Heart left ventricle (tissue), 13 donors: ENCODE measurements at regions not wholly inside any gene's neighbourhood (a gene's known extent, or its start where the extent isn't known, plus 50 kb on each side); places are given as distances from the start of the nearest gene placed in this dataset.

ENCODE experiments used
- CTCF ChIP-seq, 12 donors: fragments of 200-600 bp; sonication (generic) in 4 of 12; IDR thresholded peaks; one replicate each; pipeline versions ENCODE4 v1.5.0 to v1.8.0; 2018 to 2022; ENCODE audit warnings: antibody characterized with exemption in 12 of 12, mild to moderate bottlenecking in 5 of 12
- POLR2A ChIP-seq, 2 donors: fragments of 450-650 bp; IDR thresholded peaks; one replicate each; pipeline ENCODE4 v1.6.1; 2017; ENCODE audit warnings: antibody characterized with exemption in 2 of 2, mild to moderate bottlenecking in 2 of 2, moderate library complexity in 2 of 2
- donor health status: ischemic (EF 13 %, LVEDD 7.1; RV severe dilation, severe dysfunction).
- donor health status: DM: no; HTN: yes; CAD: no.
- donor health status: DM: no; HTN: no; CAD: no.
- donor health status: ischemic (EF 25% LVEDD 6.9; RV normal size, moderate dysfunction).
- donor health status: ischemic (EF 25% LVEDD 5.7; RV mildly dilated, moderate dysfunction).
- donor health status: ischemic (EF 35%, LVEDD 5.7; RV mildly dilated, moderate dysfunction).
- donor health status: nonischemic (EF 11% LVEDD 7.7; RV severe dilation, severe dysfunction).
- donor health status: DM: yes; HTN: yes; CAD: no.
- donor health status: PGD.
- donor health status: ischemic (EF 29% LVEDD 5.4; RV normal size, mild dysfunction).
- donor health status: nonischemic (EF 23%, LVEDD 6.1; RV moderate dilation, normal function).

GRCh38 chr1:30123036-30123435 lies 600.3 kb downstream of the MATN1 start:
- no peak for TF ChIP-seq CTCF (IDR thresholded peaks at IDR 0.05)
- TF ChIP-seq POLR2A (IDR thresholded peaks at IDR 0.05) = no peak
